ENCODE measurements at regions not wholly inside any gene's neighbourhood (a gene's known extent, or its start where the extent isn't known, plus 50 kb on each side); places are given as distances from the start of the nearest gene placed in this dataset.
"Not testable (repeated sequence)": the region's sequence is repeated elsewhere in the genome, so short reads cannot be mapped to it uniquely, and the experiment has no call there.

DNA sequence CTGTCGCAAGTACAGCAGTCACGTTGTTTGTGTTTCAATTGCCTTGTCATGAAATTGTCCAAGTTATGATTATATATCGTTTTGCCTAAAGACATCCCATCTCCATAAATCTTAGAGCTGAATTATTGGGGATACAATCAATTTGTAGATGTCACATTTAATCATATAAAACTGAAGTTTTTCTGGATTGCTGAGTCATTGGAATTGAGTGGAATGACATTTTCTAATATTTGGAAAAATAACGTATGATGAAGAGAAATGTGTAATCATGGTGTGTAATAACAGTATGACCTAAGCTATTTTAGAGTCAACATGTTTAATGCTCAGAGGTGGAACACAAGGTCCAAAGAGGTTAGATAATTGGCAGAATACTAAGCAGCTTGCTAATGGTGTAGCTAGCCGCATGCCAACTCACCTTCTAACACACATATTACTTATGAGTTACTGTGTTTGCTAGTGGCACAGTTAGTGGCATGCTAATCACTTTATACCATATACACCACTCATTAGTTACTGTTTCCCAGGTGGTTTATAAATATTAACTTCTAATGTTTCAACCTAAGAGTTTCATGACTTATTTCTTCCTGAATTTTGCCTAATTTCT is 473.1 kb upstream of the GRAMD2B start:
- in situ Hi-C loops (cut with HindIII; ENCODE audit: low pct_unique_long_range_greater_than_20kb, low sequenced_read_pairs), result no loop called here
- no peak for DNase-seq (ENCODE audit: low read depth)

GRCh38 chr5:125961150-125961549 is 462.1 kb upstream of the GRAMD2B start:
- in situ Hi-C loops (cut with HindIII; ENCODE audit: low pct_unique_long_range_greater_than_20kb, low sequenced_read_pairs), result no loop called here
- no peak for DNase-seq (ENCODE audit: low read depth)

- no peak for DNase-seq (ENCODE audit: low read depth)
- in situ Hi-C loops (cut with HindIII; ENCODE audit: low pct_unique_long_range_greater_than_20kb, low sequenced_read_pairs), result no loop called here
Measured at GRCh38 chr5:125965577-125965976, 457.6 kb upstream of the GRAMD2B start.

GRCh38 chr5:125967576-125967975 is 455.6 kb upstream of the GRAMD2B start:
- in situ Hi-C loops (cut with HindIII; ENCODE audit: low pct_unique_long_range_greater_than_20kb, low sequenced_read_pairs), result no loop called here
- DNase-seq (ENCODE audit: low read depth), result no peak

DNA sequence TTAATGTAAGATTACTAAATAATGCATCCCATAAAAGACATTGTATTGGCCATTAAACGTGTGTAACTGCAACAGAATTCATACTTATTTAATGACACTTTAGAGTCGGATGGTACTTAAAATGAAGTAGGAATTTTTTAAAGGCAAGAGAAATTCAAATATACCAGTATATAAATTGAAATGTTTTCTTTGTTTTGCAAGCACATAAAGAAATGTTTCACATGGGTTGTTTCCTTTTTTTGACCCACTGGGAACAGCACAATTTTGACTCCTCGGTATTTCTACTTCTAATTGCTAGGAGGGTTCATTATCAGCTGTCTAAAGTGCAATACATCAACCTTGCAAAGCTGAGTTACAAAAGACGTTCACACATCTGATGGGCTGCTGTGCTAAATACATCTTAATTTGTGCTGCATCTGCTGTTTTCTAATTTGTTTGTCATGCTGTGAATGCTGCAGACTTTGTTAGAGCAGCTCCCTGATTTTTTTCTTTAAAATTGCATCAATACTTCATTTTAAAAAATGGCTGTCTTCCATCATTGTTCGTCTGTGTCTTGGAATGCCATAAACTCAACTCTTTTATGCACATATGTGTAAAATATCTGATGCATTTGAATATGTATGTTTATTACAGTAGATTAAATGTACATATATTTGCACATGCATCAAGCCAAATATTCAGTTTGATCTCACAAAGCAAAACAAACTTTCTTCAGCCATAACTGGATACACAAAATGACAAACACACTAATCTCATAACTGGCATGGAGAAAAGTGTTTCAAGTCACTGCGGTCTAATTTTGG is 454.0 kb upstream of the GRAMD2B start:
- in situ Hi-C loops (cut with HindIII; ENCODE audit: low pct_unique_long_range_greater_than_20kb, low sequenced_read_pairs), result no loop called here
- DNase-seq (ENCODE audit: low read depth), result no peak

- DNase-seq (ENCODE audit: low read depth), result no peak
- in situ Hi-C loops (cut with HindIII; ENCODE audit: low pct_unique_long_range_greater_than_20kb, low sequenced_read_pairs), result no loop called here
Measured at GRCh38 chr5:125969814-125970171, 453.4 kb upstream of the GRAMD2B start.

DNA sequence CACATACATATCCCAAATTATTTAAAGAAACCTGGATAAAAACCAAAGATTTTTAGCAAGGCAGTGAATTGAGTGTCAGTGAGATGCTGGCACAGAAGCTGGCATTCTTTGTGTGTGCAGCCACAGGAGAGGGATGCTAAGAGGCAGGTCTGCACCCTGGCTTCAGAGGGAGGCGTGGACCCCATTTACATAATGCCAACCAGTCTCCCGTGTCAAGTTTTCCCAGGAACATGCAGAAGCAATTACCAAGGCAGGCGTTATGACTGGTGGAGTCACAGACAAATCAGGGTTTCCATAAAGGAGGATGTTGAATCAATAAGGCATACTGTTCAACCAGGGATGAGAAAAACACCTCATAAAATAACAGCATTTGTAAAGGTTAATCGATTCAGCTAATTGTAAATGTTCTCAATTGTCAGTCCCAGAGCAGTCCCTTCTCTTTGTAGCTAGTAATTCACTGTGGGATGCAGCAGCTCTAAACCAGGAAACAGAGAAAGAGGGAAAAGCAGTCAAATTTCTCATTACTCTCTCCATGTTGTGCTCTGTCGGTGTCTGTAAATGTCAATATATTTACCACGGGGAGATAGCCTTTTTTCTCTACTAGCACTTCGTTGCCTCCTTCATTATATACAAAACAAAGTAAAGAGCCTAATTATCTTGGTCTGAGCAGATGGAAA is 452.4 kb upstream of the GRAMD2B start:
- in situ Hi-C loops (cut with HindIII; ENCODE audit: low pct_unique_long_range_greater_than_20kb, low sequenced_read_pairs), result no loop called here

GRCh38 chr5:125972706-125973105 is 450.5 kb upstream of the GRAMD2B start:
- in situ Hi-C loops (cut with HindIII; ENCODE audit: low pct_unique_long_range_greater_than_20kb, low sequenced_read_pairs), result no loop called here
- no peak for DNase-seq (ENCODE audit: low read depth)

More for the DNA sequence above, 452.4 kb upstream of the GRAMD2B start:
- no peak for DNase-seq (ENCODE audit: low read depth)

GRCh38 chr5:125974679-125975078 is 448.5 kb upstream of the GRAMD2B start:
- DNase-seq (ENCODE audit: low read depth), result no peak
- in situ Hi-C loops (cut with HindIII; ENCODE audit: low pct_unique_long_range_greater_than_20kb, low sequenced_read_pairs), result no loop called here

GRCh38 chr5:125976421-125977000 is 446.7 kb upstream of the GRAMD2B start:
- in situ Hi-C loops (cut with HindIII; ENCODE audit: low pct_unique_long_range_greater_than_20kb, low sequenced_read_pairs), result no loop called here
- no peak for DNase-seq (ENCODE audit: low read depth)

- no peak for DNase-seq (ENCODE audit: low read depth)
- in situ Hi-C loops (cut with HindIII; ENCODE audit: low pct_unique_long_range_greater_than_20kb, low sequenced_read_pairs), result no loop called here
Measured at GRCh38 chr5:125978015-125978414, 445.2 kb upstream of the GRAMD2B start.

GRCh38 chr5:125979636-125980035 is 443.6 kb upstream of the GRAMD2B start:
- in situ Hi-C loops (cut with HindIII; ENCODE audit: low pct_unique_long_range_greater_than_20kb, low sequenced_read_pairs), result no loop called here
- DNase-seq (ENCODE audit: low read depth), result no peak

DNA sequence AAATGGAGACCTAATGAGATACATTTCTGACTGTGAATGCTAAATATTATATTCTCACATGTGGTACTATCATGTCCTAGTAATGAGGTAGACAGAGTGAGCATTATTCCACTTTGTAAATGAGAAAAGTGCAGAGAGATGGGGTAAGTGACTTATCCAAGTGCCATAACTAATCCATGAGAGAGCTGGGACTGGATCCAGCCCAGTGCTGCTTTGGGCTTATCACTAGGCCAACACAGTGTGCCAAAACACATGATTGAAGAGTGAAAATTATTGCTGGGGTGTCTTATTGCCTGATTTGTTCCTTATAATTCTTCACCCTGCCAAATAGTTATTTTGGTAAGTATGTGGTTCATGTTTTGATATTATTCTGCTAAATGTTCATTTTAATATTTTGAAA is 442.2 kb upstream of the GRAMD2B start:
- in situ Hi-C loops (cut with HindIII; ENCODE audit: low pct_unique_long_range_greater_than_20kb, low sequenced_read_pairs), result no loop called here
- DNase-seq (ENCODE audit: low read depth), result no peak

DNA sequence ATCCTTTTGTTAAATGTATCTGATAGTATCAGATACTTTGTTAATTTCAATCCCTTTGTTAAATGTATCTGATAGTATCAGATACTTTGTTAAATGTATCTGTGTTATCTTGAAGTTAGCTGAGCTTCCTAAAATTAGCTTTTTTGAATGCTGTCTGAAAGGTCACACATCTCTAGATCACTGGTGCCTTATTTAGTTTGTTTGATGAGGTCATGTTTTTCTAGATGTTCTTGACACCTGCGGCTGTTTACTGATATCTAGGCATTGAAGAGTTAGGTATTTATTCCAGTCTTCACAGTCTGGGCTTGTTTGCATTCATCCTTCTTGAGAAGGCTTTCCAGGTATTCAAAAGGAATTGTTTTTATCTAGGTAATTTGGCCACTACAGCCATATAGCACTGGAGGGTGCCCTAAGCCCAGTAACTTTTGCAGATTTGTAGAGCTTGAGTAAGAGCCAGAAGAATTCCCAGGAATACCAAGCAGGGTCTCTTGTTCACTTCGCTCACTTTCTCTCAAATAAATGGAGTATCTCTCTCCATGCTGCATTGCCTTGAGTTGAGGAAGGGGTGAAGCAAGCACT is 435.4 kb upstream of the GRAMD2B start:
- in situ Hi-C loops (cut with HindIII; ENCODE audit: low pct_unique_long_range_greater_than_20kb, low sequenced_read_pairs), result no loop called here
- DNase-seq (ENCODE audit: low read depth), result no peak

DNA sequence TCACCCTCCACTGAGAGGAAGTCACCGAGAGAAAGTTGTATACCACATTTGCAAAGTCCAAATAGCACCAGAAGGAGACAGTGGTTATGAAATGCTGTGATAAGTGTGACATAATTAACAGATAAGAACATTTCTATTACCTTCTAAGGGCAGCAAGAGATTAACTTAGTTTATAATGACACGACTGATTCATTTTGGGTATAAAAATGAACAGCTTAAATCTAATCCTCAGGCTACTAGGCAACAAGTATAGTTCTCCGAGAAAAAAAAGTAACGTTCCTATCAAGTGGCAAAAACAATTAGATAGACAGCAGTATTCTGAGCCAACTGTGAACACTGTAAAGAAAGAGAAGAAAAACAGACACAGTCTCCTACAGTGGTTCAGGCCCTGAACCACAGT is 431.2 kb upstream of the GRAMD2B start:
- DNase-seq (ENCODE audit: low read depth), result no peak
- in situ Hi-C loops (cut with HindIII; ENCODE audit: low pct_unique_long_range_greater_than_20kb, low sequenced_read_pairs), result no loop called here

DNA sequence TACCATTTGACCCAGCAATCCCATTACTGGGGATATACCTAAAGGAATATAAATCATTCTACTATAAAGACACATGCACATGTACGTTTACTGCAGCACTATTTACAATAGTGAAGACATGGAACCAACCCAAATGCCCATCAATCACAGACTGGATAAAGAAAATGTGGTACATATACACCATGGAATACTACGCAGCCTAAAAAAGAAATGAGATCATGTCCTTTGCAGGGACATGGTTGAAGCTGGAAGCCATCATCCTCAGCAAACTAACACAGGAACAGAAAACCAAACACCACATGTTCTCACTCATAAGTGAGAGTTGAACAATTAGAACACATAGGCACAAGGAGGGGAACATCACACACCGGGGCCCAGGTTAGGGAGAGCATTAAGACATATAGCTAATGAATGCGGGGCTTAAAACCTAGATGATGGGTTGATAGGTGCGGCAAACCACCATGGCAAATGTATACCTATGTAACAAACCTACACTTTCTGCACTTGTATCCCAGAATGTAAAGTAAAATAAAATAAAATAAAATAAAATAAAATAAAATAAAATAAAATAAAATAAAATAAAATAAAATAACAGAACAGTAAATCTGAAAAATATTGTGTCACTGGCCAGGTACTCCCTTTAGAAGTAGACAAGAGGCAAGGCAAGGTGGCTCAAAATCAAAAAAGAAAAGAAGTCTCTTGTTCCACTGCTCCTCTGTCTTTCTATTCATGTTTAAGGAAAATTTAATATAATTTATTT is 423.8 kb upstream of the GRAMD2B start:
- DNase-seq (ENCODE audit: low read depth); in situ Hi-C loops (cut with HindIII; ENCODE audit: low pct_unique_long_range_greater_than_20kb, low sequenced_read_pairs): not testable (repeated sequence)

DNA sequence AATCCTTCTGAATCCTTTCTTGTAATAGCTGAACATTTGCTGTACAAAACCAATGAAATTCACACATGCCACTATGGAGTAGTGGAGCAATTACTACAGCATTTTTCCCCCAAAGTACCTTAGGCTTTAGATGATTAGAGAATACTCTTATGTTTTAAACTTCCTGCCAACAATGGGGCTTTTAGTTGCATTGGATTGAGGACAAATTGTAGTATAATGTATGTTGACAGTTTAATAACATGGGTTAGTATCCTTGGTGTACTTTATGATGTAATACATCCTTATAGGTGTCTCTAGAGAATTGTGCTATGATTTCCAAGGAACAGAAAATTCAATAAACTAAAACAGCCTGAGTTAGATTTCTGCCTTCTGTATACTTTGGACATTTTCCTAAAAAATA is 422.7 kb upstream of the GRAMD2B start:
- DNase-seq (ENCODE audit: low read depth), result no peak
- in situ Hi-C loops (cut with HindIII; ENCODE audit: low pct_unique_long_range_greater_than_20kb, low sequenced_read_pairs), result no loop called here

- in situ Hi-C loops (cut with HindIII; ENCODE audit: low pct_unique_long_range_greater_than_20kb, low sequenced_read_pairs), result no loop called here
- peak; percentile 43 for DNase-seq (ENCODE audit: low read depth)
Measured at GRCh38 chr5:126002222-126002897, 420.8 kb upstream of the GRAMD2B start.
